HepG2 (cell line): ENCODE measurements at regions not wholly inside any gene's neighbourhood (a gene's known extent, or its start where the extent isn't known, plus 50 kb on each side); places are given as distances from the start of the nearest gene placed in this dataset.

ENCODE experiments used
- ATF1 ChIP-seq: IDR thresholded peaks from 2 replicates; pipeline ENCODE4 v1.6.1; 2016; ENCODE audit warnings: mild to moderate bottlenecking, control low read depth
- ATF6 ChIP-seq: sonication (generic); formaldehyde crosslinking; conservative IDR thresholded peaks from 2 replicates; pipeline ENCODE4 v1.4.0; 2020; ENCODE audit warnings: missing genetic modification reagents
- ATRX ChIP-seq: sonication (generic); formaldehyde crosslinking; IDR thresholded peaks from 2 replicates; pipeline ENCODE4 v1.4.0; 2020; ENCODE audit warnings: missing genetic modification reagents, borderline replicate concordance
- BHLHE40 ChIP-seq: IDR thresholded peaks from 2 replicates; pipeline ENCODE4 v1.6.1; 2011; ENCODE audit warnings: low read length, improper control_type of control experiment
- GABPB1 ChIP-seq: IDR thresholded peaks from 2 replicates; pipeline ENCODE4 v1.6.1; 2016; ENCODE audit warnings: mild to moderate bottlenecking, missing genetic modification reagents, moderate library complexity, missing compliant biosample characterization
- HNRNPLL ChIP-seq: fragments of 200-400 bp; formaldehyde crosslinking; IDR thresholded peaks from 2 replicates; pipeline ENCODE4 v1.6.1; 2017; ENCODE audit warnings: mild to moderate bottlenecking, low read depth, low read length; ENCODE audit not compliant: poor library complexity, severe bottlenecking
- HOXD1 ChIP-seq: sonication (generic); formaldehyde crosslinking; IDR thresholded peaks from 2 replicates; pipeline ENCODE4 v1.5.0; 2020; ENCODE audit warnings: missing genetic modification reagents
- MBNL3 ChIP-seq: fragments of 250-450 bp; sonication (Bioruptor Pico); conservative IDR thresholded peaks from 2 replicates; pipeline ENCODE4 v1.8.0; 2022; ENCODE audit warnings: mild to moderate bottlenecking, inconsistent platforms
- NFATC3 ChIP-seq: sonication (generic); formaldehyde crosslinking; IDR thresholded peaks from 2 replicates; pipeline ENCODE4 v1.5.1; 2020; ENCODE audit warnings: mild to moderate bottlenecking, missing genetic modification reagents
- PITX1 ChIP-seq: sonication (generic); formaldehyde crosslinking; IDR thresholded peaks from 2 replicates; pipeline ENCODE4 v1.5.1; 2020; ENCODE audit warnings: mild to moderate bottlenecking, missing genetic modification reagents
- RBAK ChIP-seq: sonication (generic); formaldehyde crosslinking; IDR thresholded peaks from 2 replicates; pipeline ENCODE4 v1.5.1; 2020; ENCODE audit warnings: mild to moderate bottlenecking, missing genetic modification reagents
- RXRB ChIP-seq: IDR thresholded peaks from 2 replicates; pipeline ENCODE4 v1.6.1; 2016; ENCODE audit warnings: borderline replicate concordance, missing genetic modification reagents, missing compliant biosample characterization
- SALL1 ChIP-seq: sonication (generic); formaldehyde crosslinking; IDR thresholded peaks from 2 replicates; pipeline ENCODE4 v1.8.0; 2022; ENCODE audit warnings: mild to moderate bottlenecking, missing genetic modification reagents
- SOX6 ChIP-seq, 2 experiments: fragments of 450-650 bp in 1 of 2; sonication (generic) in 1 of 2; formaldehyde crosslinking in 1 of 2; IDR thresholded peaks; 2 replicates each; pipeline versions ENCODE4 v1.4.0 to v1.6.1; 2017 to 2020; ENCODE audit warnings: antibody characterized with exemption in 1 of 2, mild to moderate bottlenecking in 1 of 2, missing genetic modification reagents in 1 of 2
- STAT5B ChIP-seq: sonication (generic); formaldehyde crosslinking; IDR thresholded peaks from 2 replicates; pipeline ENCODE4 v1.4.0; 2020; ENCODE audit warnings: missing genetic modification reagents
- TEAD2 ChIP-seq: sonication (generic); formaldehyde crosslinking; IDR thresholded peaks from 2 replicates; pipeline ENCODE4 v1.9.0; 2021; ENCODE audit warnings: missing genetic modification reagents
- TOPORS ChIP-seq: sonication (generic); formaldehyde crosslinking; IDR thresholded peaks from 2 replicates; pipeline ENCODE4 v1.8.0; 2023; ENCODE audit warnings: mild to moderate bottlenecking, missing genetic modification reagents
- U2AF1 ChIP-seq: fragments of 200-400 bp; formaldehyde crosslinking; optimal IDR thresholded peaks from 2 replicates; pipeline ENCODE3; 2017; ENCODE audit warnings: mild to moderate bottlenecking, low read depth, low read length
- WIZ ChIP-seq: sonication (generic); formaldehyde crosslinking; IDR thresholded peaks from 2 replicates; pipeline ENCODE4 v1.5.1; 2020; ENCODE audit warnings: mild to moderate bottlenecking, missing genetic modification reagents
- ZFP1 ChIP-seq: IDR thresholded peaks from 2 replicates; pipeline ENCODE4 v1.6.1; 2016
- ZFP90 ChIP-seq: sonication (generic); formaldehyde crosslinking; IDR thresholded peaks from 2 replicates; pipeline ENCODE4 v1.8.0; 2022; ENCODE audit warnings: missing genetic modification reagents, mild to moderate bottlenecking, inconsistent platforms, borderline replicate concordance
- ZMAT5 ChIP-seq: sonication (generic); formaldehyde crosslinking; IDR thresholded peaks from 2 replicates; pipeline ENCODE4 v1.5.0; 2020; ENCODE audit warnings: mild to moderate bottlenecking, low read depth, missing genetic modification reagents, borderline replicate concordance
- ZNF207 ChIP-seq: fragments of 450-650 bp; IDR thresholded peaks from 2 replicates; pipeline ENCODE4 v1.6.1; 2016; ENCODE audit warnings: antibody characterized with exemption, borderline replicate concordance
- ZNF773 ChIP-seq: sonication (generic); formaldehyde crosslinking; IDR thresholded peaks from 2 replicates; pipeline ENCODE4 v1.4.0; 2020; ENCODE audit warnings: missing genetic modification reagents, borderline replicate concordance
- ZNF777 ChIP-seq: sonication (generic); formaldehyde crosslinking; IDR thresholded peaks from 2 replicates; pipeline ENCODE4 v1.4.0; 2020; ENCODE audit warnings: missing genetic modification reagents
- TF ChIP-seq, protein P1 (sequence below): sonication (generic); formaldehyde crosslinking; IDR thresholded peaks from 2 replicates; pipeline ENCODE4 v1.4.0; 2020; ENCODE audit warnings: mild to moderate bottlenecking, low read depth, missing genetic modification reagents
- TF ChIP-seq, protein P2 (sequence below): sonication (generic); formaldehyde crosslinking; IDR thresholded peaks from 2 replicates; pipeline ENCODE4 v1.5.0; 2020; ENCODE audit warnings: mild to moderate bottlenecking, missing genetic modification reagents
- TF ChIP-seq, protein P3 (sequence below): IDR thresholded peaks from 2 replicates; pipeline ENCODE4 v1.6.1; 2016; ENCODE audit warnings: mild to moderate bottlenecking, missing biosample characterization, missing genetic modification reagents

DNA sequence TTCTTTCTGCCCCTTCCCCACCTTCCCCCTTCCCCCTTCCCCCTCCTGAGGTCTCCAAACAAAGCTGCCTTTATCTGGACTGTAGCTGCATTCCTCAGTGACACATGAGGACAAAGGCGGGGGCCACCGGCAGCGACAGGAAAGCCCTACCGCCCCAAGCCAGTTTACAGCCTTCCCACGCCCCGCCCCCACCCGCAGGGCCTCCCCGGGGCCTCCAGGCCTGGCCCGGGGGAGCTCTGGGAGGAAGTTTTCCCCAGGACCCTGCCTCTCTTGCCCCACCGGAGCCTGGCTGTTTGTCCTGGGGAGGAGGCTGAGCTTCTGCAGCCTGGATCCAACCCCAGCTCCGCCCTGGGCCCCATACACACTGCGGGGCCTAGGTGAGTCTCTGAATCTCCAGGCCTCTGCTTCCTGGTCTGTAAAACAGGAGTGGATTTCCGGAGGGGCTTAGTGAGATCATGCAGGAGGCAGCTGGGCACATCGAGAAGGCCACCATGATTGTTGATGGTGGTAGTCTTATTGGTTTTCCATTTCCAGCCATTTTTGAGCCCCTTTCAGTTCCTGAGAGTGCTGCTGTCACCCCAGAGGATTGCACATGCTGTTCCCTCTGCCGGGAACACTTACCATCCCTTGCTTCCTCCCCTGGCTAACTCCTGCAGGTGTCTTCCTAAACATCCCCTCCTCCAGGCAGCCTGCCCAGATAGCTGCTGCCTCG is 130.7 kb downstream of the MN1 start (continued):
- TF ChIP-seq HNRNPLL = no peak
- TF ChIP-seq U2AF1 = no peak
- no peak for TF ChIP-seq TEAD2
- 0 out of 2 replicates have a peak, but pooled peaks have one; percentile 30 for TF ChIP-seq RXRB (CRISPR knock-in tag)
- TF ChIP-seq RBAK (CRISPR knock-in tag) = no peak
- TF ChIP-seq, protein P1, sequence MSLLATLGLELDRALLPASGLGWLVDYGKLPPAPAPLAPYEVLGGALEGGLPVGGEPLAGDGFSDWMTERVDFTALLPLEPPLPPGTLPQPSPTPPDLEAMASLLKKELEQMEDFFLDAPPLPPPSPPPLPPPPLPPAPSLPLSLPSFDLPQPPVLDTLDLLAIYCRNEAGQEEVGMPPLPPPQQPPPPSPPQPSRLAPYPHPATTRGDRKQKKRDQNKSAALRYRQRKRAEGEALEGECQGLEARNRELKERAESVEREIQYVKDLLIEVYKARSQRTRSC (CRISPR knock-in tag) = no peak
- no peak for TF ChIP-seq ATF1 (CRISPR knock-in tag)
- TF ChIP-seq, protein P2, sequence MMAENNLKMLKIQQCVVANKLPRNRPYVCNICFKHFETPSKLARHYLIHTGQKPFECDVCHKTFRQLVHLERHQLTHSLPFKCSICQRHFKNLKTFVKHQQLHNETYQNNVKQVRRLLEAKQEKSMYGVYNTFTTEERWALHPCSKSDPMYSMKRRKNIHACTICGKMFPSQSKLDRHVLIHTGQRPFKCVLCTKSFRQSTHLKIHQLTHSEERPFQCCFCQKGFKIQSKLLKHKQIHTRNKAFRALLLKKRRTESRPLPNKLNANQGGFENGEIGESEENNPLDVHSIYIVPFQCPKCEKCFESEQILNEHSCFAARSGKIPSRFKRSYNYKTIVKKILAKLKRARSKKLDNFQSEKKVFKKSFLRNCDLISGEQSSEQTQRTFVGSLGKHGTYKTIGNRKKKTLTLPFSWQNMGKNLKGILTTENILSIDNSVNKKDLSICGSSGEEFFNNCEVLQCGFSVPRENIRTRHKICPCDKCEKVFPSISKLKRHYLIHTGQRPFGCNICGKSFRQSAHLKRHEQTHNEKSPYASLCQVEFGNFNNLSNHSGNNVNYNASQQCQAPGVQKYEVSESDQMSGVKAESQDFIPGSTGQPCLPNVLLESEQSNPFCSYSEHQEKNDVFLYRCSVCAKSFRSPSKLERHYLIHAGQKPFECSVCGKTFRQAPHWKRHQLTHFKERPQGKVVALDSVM (CRISPR knock-in tag) = peak; percentile 74
- peak; percentile 51; the same call in 1 of the 2 replicates for TF ChIP-seq GABPB1 (CRISPR knock-in tag)
- TF ChIP-seq HOXD1 = no peak
- TF ChIP-seq, protein P3, sequence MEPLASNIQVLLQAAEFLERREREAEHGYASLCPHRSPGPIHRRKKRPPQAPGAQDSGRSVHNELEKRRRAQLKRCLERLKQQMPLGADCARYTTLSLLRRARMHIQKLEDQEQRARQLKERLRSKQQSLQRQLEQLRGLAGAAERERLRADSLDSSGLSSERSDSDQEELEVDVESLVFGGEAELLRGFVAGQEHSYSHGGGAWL (CRISPR knock-in tag) = no peak
- TF ChIP-seq WIZ (CRISPR knock-in tag) = no peak
- TF ChIP-seq STAT5B (CRISPR knock-in tag) = no peak
- no peak for TF ChIP-seq ATF6 (CRISPR knock-in tag)
- TF ChIP-seq NFATC3 (CRISPR knock-in tag) = no peak
- no peak for TF ChIP-seq ZFP1 (CRISPR knock-in tag)
- TF ChIP-seq ATRX = no peak
- TF ChIP-seq SALL1 (CRISPR knock-in tag) = no peak
- no peak for TF ChIP-seq ZNF773 (CRISPR knock-in tag)
- no peak for TF ChIP-seq PITX1 (CRISPR knock-in tag)
- TF ChIP-seq ZNF777 (CRISPR knock-in tag) = no peak
- TF ChIP-seq ZFP90 (CRISPR knock-in tag) = no peak
- TF ChIP-seq SOX6 (IDR thresholded peaks at IDR 0.05) = no peak
- peak; percentile 82 for TF ChIP-seq SOX6 (CRISPR knock-in tag; IDR thresholded peaks at IDR 0.05)
- no peak for TF ChIP-seq MBNL3 (CRISPR knock-in tag)
- TF ChIP-seq BHLHE40 = no peak
- TF ChIP-seq ZMAT5 (CRISPR knock-in tag) = no peak
- TF ChIP-seq TOPORS = no peak
- TF ChIP-seq ZNF207 = no peak
